Suppressor macrophage treated with lipopolysaccharide for 1 hour (primary cell): ENCODE measurements at regions not wholly inside any gene's neighbourhood (a gene's known extent, or its start where the extent isn't known, plus 50 kb on each side); places are given as distances from the start of the nearest gene placed in this dataset.
A peak's percentile ranks its signal among the peaks of the same experiment; 100 is the strongest.

Experiments
- DNase-seq, 3 donors: peaks; one replicate each; pipeline ENCODE4 v3.0.0-alpha.2; 2020 to 2022

DNA sequence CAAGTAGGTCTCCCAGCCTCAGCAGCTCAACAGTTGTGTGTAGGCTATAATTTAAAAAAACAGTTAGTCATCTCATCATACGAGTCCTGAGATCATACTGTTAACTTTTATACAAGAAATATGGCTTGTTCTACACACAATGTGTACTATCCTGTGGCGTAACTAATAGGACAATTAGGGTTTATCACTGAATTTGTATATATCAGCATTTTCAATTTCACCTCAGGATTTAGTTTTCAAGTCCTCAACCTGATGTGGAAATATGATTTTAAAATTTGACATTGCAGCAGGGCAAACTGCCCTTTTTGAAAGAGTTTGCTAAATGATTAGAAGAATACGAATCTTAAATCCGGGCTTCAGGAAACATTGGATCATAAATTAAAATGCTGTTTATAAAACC is 237.2 kb upstream of the CTBP2 start:
- no peak for DNase-seq

DNA sequence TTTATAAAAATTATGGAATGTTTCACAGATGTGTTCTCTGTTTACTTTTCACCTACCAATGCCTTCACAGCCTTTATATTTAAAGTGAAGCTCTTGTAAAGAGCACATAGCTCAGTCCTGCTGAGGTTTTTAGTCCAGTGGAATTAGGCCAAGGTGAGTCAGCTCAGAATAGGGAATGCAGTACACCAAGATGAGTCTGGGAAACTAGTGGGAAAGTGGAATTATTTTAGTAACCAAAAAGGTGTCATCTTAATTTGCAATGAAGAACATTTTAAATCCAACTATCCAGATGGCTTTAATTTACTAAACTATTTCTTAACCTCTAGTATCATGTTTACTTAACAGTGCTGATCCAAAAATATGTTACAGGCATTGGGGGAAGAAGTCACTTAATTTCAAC is 236.3 kb upstream of the CTBP2 start:
- DNase-seq, result no peak

DNA sequence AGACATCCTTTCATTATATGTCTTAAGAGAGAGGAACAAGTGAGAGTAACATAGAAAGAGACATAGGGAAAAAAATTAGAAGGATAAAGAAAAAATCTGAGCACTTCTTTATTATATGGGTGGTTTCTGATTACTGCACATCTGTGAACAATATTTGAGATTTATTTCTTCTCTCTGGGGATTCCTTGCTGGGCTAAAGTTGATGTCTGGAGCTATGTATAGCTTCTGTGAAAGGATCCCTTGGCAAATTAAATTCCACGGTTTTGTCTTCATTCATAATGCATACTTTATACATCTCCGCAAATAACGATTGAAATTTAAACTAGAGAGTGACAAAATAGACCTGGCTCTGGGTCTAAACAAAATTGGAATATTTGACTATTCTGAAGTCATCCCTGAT is 232.2 kb upstream of the CTBP2 start:
- DNase-seq, result no peak

DNA sequence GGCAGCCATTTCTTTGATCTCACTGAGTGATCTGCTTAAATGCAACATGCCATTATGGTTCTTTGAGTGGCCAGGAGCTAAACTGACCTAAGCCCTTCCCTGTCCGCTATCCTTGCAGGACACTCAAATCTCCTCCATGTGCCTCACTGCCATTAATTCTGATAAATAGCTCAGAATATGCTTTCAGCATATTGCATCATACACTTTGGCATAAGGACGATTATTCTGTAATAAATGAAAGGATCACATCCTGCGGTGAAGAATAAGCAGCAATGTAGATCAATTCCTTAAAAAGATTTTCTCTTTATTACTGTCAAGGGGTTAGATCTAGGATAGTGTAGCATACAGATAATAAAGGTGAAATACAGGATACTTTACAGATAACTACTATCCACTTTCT is 231.8 kb upstream of the CTBP2 start:
- DNase-seq, result no peak

DNA sequence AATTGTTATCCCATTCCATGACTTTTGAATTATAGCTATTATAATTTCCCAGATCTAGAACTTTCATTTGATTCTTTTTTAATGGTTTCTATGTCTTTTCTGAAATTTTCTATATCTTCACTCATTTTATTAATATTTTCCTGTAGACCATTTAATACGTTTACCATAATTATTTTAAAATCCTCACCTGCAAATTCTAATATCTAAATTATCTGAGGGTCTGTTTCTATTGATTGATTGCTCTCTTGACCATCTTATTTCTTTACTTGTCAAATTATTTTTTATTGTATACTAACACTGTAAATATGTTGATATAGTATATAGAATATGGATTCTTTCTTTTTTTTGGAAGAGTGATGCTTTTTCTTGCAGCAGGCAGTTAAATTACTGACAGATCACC is 229.3 kb upstream of the CTBP2 start:
- DNase-seq, result no peak

DNA sequence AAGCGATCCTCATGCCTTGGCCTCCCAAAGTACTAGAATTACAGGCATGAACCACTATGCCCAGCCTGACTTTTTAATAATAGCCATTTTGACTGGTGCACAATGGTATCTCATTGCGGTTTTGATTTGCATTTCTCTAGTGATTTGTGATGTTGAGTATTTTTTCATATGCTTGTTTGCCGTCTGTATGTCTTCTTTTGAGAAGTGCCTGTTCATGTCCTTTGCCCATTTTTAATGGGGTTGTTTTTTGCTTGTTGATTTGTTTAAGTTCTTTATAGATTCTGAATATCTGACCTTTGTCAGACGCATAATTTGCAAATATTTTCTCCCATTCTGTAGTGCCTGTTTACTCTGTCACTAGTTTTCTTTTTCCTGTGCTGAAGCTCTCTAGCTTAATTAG is 219.2 kb upstream of the CTBP2 start:
- DNase-seq, result no peak

DNA sequence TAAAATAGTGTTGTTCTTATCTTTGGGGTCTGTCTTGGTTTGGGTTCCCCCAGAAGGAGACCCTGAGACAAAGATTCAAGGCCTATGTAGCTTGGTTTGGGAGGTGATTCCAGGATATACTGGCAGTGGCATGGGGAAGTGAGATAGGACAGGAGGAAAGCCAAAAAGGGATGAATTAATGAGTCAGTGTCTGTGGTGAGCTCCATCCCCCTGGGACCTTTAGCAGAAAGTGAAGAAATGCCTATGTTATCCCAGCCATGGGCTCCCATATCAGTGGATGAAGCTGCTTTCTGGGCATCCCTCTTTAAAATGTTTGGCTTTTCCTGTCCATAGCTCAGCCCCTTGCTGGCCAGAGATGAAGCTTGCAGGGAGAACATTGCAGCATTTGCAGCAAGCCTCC is 217.0 kb upstream of the CTBP2 start:
- no peak for DNase-seq

DNA sequence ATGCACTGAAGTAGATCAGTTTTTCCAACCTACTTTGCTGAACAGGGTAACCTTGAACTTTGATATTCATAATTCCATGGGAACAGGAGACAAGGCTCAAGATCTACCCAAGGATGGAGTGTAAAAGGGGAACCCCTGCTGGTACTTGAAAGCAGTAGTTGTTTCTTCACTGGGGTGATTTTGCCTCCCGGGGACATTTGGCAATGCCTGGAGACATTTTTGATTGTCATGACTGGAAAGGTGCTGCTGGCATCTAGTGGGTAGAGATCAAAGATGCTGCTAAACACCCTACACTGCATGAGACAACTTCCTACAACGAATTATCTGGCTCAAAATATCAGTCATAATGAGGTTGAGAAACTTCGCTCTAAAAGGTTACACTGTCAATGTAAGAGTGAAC is 214.8 kb upstream of the CTBP2 start:
- no peak for DNase-seq

DNA sequence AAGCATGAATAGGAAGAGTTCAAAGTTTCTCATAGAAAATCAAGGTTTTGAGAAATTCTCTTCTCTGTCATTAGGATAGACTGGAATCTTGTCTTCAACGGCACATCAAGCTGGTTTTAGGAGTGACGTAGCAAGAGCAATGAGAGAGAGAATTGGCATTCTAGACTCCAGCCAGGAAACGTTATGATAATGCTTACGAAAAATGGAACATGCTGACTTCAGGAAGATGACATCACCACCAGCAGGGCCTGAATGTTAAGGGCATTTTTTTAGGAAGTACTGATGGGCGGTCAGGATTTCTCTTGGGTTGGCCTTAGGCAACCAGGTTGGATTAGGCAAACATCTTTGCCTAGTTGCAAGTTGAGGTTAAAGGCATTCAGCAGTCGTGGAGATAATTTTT is 213.2 kb upstream of the CTBP2 start:
- DNase-seq, result peak; percentile 27 to 39 (median 33)

DNA sequence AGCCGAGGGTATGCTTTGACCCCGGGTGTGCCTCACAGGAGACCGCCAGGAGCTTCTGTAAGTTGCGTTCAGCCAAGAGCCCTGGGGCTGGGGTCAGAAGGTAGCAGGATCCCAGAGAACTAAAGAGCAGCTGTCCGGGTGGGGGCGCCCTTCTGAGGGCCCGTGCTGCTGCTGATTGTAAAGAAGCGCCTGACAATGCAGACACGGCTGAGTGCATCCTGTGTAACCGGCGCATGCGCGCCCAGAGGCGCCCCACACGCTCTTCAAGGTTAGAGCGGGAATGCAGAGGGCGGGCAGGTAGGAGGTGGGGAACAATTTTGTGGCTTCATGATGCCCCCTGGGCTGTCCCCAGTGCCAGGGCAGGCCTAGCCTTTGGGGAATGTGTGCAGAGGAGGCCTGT is 210.2 kb upstream of the CTBP2 start:
- no peak for DNase-seq

DNA sequence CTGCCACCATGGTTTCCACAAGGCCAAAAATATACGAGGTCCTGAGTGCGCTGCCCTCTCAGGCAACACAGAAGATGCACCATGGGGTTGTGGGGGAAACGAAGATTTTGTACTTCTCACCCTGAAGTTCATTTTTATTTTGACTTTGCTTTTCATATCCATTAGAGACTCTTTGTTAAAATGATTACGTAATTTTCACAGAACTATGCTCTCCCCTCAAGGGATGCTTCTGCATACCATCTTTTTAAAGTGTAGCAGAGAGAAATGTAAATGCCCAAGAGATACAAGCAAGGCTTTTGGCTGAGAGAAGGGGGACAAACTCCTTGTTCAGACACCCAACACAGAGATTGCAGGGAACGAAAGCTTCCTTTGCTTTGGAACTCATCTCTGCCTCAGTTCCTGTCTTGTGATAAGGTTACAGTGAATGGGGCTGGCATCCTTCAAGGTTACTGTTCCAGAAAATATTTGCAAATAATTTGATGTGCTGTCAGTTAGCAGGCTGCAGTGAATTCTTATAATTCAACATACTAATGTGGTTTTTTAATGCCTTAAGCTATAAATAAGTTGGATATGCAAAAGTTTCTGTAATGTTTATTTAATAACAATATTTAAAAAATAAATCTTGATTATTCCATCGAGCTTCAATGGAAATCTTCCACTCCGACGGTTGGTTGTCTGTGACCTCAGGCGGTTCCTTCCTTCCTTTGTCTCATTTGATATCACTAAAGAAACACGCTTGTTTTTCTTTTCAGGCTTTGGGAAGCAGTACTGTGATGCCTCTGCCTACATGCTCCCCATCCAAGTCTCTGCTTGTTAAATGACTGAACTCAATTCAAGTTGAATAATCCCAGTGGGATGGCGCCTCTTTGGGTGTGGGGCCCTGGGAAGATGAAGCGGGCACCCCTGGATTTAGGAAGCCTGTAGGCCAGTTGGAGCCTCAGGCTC is 209.3 kb upstream of the CTBP2 start:
- DNase-seq, result no peak

DNA sequence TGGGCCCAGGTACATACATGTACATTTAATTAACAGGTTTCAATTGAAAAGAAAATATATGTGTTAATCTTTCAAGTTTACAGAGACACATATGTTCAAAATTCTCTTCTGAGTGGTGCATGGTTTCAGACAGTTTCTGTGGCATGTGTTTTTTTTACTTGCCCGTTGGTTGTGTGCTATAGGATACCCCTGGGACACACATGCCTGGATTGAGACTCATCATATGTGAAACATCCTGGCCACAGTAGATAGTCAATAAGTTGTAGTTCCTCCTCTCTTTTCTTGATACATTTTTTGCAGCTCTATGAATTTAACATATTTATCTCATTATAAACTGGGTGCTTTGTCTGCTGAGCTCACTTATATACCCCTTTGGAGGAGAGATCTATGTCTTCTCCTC is 207.8 kb upstream of the CTBP2 start:
- DNase-seq, result no peak

DNA sequence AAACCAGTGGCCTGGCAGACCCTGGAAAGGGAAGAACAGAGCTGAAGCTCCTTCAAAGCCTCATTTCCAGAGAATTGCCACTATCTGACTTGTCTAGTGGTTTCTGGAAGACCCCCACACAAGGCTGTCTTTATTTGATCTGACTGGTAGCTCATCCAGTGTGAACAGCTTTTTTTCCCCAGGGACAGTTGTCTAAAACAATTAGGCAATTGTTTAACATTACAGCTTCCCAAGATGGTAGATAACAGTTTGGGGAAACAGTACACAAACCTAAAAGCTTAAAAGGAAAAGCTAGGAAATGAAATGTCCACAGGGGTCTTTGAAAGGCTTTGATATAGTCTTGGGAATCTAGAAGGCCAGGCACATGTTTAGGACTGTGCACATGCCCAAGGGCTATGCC is 203.4 kb upstream of the CTBP2 start:
- DNase-seq, result no peak

DNA sequence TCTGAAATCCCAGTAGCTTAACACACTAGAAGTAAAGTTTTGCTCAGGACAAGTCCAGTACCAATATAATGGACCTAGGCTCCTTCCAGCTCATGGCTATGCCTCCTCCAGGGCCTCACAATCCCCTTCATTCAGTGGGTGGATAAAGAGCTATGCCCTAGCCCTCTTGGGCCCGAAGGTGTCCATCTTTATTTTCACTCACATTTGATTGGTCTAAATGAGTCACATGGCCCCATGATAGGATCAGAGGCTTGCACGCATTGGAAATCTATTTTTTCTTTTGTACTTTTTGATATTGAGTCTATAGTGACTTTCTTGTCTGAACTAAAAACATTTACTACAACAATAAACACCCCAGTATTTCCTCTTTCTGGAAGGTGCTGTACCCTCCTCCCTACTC is 202.6 kb upstream of the CTBP2 start:
- DNase-seq, result no peak

DNA sequence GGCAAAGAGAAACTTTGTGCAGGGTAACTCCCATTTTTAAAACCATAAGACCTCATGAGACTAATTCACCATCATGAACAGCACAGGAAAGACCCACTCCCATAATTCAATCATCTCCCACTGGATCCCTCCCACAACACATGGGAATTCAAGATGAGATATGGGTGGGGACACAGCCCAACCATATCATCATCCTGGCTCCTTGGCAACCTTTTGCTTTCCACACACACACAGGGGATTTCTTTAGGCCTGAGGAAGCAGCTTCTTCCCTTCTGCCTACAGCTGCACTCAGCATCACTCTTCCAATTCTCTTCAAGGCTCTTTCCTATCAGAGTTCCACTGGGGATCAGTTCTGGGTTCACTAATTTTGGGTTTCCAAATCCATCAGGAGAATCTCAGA is 199.0 kb upstream of the CTBP2 start:
- DNase-seq, result no peak

DNA sequence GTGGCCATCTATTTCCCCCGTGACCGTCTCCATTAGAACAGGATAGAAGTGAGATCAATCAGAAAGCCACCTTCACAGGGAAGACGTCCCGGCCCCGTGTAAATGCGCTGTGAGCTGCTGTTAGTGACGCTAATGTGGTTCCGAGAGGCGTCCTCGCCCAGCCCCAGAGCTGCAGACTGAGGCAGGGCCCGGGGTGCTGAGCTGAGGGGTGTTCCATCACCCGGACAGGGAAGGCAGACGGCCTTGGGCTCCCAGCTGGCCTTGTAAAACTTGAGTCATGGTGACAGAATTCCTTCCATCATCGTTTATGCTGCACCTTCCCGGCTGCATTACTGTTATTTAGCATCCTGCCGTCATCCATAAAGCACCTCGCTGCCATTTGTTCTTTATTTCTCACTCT is 195.3 kb upstream of the CTBP2 start:
- DNase-seq, result no peak

DNA sequence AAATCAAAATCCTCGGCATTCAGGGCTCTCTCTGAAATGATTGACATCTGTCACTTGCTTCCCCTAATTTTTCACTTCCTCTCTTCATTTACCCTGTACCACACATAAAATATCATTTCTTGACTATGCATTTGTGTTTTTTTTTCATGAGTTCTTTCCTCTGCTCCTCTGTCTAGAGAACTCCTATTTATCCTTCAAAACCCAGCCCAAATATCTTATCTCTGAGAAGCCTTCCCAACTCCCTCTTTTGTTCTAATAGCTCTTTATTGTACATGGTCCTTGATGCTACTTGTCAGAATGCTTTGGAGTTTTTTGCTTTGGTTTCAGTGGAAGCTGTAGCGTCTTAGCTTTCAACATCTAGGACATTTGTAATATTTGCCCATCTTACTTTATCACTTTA is 190.2 kb upstream of the CTBP2 start:
- no peak for DNase-seq

DNA sequence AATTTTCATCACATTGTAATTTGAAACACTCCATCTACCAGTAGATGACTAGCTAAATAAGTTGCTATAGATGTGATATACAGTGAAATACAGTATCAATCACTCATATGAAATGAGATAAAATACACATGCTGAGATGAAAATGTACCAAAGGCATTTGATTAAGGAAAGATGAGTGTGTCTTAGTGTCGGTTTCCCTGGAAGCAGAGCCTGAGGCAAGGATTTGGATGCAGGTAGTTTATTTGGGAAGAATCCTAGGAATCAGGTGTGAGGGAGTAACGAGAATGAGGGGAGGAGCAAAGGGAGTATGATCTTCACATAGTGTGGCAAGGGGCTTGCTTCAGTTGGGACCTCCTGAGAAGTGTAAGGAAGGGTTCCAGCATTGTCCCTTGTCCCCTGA is 188.2 kb upstream of the CTBP2 start:
- DNase-seq, result no peak

DNA sequence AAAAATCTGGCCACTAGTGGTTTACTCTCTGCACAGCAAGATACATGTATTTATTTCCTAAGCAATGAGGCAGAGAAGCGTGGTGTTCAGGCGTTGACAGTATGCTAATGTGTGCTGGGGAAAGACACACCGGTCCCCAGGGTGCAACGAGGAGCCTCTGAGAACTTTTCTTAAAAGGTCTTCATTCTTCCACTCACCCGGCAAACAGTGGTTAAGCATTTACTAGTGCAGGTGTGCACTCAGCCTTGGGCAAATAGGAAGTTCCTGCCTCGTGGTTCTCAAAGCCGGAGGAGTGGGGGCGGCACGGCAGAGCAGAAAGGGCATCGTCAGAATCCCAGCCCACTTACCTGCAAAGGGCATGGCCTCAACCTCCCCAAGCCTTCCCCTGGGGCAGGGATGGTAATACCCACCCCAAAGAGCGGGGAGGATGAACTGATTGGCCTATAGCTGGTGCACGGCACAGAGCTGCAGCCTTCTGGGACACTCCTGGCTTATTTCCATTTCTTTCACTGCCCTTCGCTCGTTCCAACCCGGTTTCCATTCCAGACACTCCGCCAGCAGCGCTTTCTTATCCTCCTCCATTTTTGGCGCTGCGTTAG is 184.3 kb upstream of the CTBP2 start:
- DNase-seq, result no peak

DNA sequence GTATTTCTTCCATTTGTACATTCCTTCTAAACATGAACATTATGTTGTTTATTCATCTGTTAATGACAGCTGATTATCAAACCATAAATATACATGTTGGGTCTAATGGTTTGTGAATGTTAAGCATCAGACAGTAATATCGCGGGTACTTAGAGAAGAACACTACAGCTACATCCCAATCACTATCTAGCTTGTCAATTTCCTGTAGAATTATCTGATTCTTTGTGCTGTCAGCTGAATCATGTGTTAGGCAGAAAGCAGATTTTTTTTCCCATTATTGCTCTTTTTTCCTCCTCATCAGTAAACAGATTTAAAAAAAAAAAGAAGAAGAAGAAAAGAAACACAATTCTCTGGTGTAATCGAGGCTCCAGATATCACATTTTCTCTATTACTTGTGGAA is 183.6 kb upstream of the CTBP2 start:
- DNase-seq, result no peak

DNA sequence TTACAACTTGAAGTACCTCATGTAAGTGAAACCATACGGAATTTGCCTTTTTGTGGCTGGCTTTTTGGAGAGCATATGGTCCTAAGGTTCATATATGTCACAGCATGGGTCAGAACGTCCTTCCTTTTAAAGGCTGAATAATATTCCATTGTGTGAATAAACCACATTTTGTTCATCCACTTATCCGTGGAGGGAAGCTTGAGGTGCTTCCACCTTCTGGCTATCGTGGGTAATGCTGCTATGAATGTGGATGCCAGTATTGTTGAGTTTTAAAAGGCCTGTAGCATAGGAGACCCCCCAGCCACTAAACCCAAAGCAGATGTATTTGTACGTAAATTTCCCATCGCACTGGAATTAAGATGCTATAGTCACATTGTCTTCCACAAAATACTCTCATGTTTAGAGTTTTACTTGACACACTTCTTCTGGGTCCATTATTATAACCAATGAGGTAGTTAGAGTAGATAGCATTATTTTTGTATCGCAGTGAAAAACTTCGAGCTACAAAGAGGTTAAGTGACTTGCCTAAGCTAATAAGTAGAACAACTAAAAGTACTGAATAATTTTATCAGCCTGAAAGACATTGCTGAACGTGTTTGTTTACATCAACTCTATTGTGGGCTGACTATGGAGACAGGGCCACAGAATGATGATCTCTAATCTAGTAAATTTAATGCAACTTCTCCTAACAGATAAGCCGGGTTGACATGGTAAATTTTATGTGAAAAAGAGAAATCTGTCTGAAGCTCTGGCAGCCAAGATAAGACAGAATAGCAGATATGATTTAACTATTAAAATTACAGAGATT is 183.0 kb upstream of the CTBP2 start:
- peak; percentile 28 to 42 (median 33) for DNase-seq

DNA sequence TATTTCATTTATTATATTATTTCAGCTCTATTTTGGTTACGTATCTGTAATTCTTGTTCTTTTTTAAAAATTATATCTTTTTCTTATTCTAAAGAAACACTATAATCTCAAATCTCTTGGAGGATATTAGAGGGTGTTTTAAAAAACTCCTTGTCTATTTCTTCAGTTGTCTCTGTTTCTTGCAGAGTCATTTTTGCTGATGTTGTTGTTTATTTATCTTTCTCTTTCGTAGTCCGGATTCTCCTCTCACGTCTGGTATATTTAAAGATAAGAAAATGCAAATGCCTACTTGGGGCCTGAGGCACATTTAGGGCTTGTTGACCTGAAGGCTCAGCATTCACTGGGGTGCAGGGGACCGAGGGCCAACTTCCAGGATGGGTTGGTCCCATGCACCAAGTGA is 181.2 kb upstream of the CTBP2 start:
- DNase-seq, result no peak

DNA sequence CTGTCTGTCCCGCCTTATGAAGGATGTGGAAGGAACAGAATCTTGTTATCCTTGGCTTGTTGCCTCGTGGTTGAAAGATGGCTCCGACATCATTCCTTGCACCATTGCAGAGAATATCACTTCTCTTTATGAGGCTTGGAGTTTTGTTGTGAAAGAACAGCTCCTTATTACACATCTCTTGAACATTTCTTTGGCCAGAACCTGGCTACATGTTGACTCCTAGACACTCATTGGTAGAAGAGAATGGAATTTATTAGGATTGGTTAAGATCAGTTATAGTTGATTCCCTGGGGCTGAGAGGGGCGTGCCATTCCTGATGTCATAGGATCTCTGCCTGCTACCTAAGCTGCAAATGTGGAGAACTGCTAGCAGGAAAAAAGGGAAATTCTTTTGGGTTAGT is 180.5 kb upstream of the CTBP2 start:
- DNase-seq, result no peak

DNA sequence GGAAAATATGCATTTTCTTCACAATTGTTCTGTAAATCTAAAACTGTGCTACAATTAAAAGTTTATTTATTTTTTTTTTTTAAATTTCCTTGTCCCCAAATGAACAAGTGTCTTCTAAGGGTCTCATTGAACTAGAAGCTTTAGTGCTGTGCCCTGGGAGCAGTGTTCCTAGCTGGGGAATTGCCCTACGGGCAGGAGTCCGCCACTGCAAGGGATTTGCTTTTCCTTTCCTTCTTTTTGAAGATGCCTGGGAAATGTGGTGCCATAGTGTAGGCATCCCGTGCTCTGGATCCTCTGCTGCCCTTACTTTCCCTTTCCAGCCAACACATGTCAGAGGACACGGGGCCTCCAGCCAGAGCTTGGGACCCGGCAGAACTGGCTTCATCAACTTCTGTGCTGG is 177.1 kb upstream of the CTBP2 start:
- no peak for DNase-seq
